ENCODE measurements at regions not wholly inside any gene's neighbourhood (a gene's known extent, or its start where the extent isn't known, plus 50 kb on each side); places are given as distances from the start of the nearest gene placed in this dataset.

DNA sequence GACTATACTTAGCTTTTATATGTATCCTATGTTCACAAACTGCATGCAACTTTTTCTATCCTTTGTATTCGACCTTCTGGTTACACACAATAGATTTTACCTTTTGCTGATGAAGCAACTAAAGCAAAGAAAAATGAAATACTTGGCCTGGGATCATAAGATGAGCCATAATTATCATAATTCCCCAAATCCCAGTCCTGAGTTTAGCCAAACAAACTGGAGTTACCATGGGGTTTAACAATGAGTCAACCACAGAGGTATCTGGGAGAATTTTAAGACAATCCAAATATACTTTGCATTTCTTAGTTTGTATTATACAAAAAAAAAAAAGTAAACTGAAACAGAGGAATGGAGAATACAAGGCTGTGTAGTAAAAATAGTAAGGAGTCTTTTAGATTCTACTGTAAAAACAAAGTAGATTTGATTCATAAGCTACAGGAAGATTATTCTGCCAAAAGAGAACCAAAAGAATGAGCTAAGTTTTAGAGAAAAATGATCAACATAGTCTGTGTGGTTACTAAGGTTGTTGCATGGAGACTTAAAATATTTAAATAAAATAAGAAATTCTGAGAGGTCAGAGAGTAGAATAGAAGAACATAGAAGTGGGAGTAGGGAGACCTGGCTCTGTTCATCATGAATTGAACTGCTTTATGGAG is 60.4 kb upstream of the GORAB start:
- intact Hi-C loops (cut with DNase I) = no loop called here
- 5 to 8% methylated on average over 1 of the region's 1 CpG for WGBS, 2 donors

DNA sequence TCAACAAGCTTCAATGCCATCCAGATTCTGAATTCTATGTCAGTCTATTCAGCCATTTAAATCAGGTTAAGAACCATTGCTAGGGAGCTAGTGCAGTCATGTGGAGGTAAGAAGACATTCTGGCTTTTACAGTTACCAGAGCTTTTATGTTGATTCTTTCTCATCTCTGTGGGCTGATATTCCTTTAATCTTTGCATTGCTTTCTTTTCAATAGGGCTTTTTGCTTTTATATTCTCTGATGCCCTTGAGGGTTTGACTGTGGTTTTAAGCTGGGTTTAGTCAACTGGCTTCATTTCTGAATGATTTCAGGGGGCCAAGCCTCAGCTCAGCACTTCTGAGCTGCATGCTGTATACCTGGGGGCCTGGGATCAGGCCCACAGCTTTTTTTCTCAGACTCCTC is 51.0 kb upstream of the GORAB start:
- H3K27ac ChIP-seq = no peak overlapping the region
- intact Hi-C loops (cut with DNase I) = no loop called here
- DNase-seq = no peak
- H3K27me3 ChIP-seq = no peaks in the 10 kb centered on the region
- no peaks in the 10 kb centered on the region for H3K36me3 ChIP-seq
- no peak overlapping the region for H3K4me3 ChIP-seq
- H3K4me1 ChIP-seq = no peaks in the 10 kb centered on the region
- no peak for TF ChIP-seq POLR2A (IDR thresholded peaks at IDR 0.05)
- TF ChIP-seq, protein P1, sequence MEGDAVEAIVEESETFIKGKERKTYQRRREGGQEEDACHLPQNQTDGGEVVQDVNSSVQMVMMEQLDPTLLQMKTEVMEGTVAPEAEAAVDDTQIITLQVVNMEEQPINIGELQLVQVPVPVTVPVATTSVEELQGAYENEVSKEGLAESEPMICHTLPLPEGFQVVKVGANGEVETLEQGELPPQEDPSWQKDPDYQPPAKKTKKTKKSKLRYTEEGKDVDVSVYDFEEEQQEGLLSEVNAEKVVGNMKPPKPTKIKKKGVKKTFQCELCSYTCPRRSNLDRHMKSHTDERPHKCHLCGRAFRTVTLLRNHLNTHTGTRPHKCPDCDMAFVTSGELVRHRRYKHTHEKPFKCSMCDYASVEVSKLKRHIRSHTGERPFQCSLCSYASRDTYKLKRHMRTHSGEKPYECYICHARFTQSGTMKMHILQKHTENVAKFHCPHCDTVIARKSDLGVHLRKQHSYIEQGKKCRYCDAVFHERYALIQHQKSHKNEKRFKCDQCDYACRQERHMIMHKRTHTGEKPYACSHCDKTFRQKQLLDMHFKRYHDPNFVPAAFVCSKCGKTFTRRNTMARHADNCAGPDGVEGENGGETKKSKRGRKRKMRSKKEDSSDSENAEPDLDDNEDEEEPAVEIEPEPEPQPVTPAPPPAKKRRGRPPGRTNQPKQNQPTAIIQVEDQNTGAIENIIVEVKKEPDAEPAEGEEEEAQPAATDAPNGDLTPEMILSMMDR (IDR thresholded peaks at IDR 0.05) = no peak
- H3K9me3 ChIP-seq = no peaks in the 10 kb centered on the region

More for the DNA sequence above, 60.4 kb upstream of the GORAB start:
- H3K9me3 ChIP-seq = no peaks in the 10 kb centered on the region
- H3K36me3 ChIP-seq = no peaks in the 10 kb centered on the region
- no peaks in the 10 kb centered on the region for H3K27me3 ChIP-seq
- H3K4me3 ChIP-seq = no peak overlapping the region
- no peak for DNase-seq
- no peak overlapping the region for H3K27ac ChIP-seq
- TF ChIP-seq, protein P1 (IDR thresholded peaks at IDR 0.05) = no peak
- no peak for TF ChIP-seq POLR2A (IDR thresholded peaks at IDR 0.05)
- no peaks in the 10 kb centered on the region for H3K4me1 ChIP-seq
